Stimulated activated CD8-positive, alpha-beta memory T cell treated with anti-CD3 and anti-CD28 coated beads, Interleukin-2, amount 100 ng/mL, for 48 hours (primary cell): ENCODE measurements at regions not wholly inside any gene's neighbourhood (a gene's known extent, or its start where the extent isn't known, plus 50 kb on each side); places are given as distances from the start of the nearest gene placed in this dataset.

Experiments used
- DNase-seq, 2 donors: peaks; one replicate each; pipeline ENCODE4 v3.0.0-alpha.2; 2020; ENCODE audit warnings: low read depth in 2 of 2

DNA sequence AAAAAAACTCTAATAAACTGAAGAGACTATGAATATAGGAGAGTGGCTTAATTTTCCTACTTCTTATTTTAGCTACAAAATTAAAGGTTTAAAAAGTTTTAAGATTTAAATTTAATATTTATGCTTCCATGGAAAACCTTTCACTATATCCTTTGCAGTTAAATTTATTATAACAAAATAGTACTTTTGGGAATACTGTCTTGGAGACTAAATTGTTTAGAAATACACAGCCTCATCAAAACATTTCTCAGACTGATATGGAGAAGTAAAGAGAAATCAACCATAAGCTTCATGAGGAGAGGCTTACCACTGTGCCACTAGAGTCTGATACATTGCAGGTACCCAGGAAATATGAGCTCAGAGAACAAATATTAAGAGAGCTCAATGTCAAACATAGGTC, 436.5 kb downstream of the KCTD12 start:
- no peak for DNase-seq

DNA sequence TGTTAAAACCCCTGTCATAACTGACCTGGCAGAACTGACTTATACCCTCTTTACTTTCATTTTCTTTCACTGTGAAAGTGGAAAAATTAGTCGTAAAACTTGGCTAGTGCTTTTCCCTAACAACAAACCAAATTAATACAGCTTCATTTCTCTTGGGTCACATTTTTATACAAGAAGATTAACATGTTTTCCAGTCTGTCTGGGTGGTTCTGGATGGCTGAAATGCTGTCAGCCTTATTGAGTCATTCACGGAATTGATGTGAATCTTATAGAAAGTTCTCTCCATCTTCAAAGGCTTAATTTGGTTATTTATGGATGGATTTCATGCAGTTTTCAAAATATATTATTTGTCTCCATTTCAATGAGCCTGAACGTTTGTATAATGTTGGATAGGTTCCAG, 440.0 kb downstream of the KCTD12 start:
- DNase-seq = no peak

DNA sequence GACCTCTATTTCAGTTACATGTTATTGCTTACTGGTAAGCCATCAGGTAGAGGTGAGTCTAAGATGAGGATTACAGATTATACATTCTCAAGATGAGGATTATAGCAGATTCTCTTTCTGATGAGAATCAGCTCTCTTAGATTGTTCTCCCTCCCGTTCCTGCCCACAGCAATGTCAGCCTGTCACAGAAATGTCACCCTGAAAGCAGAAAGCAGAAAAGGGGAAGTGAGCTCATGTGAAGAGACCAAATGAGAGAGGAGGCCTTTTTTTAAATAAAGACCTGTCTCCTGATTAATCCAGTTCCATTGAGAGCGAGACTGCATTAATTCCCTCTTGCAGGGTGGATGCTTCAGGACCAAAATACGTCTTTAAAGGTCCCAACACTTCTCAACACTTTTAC, 445.6 kb downstream of the KCTD12 start:
- no peak for DNase-seq

DNA sequence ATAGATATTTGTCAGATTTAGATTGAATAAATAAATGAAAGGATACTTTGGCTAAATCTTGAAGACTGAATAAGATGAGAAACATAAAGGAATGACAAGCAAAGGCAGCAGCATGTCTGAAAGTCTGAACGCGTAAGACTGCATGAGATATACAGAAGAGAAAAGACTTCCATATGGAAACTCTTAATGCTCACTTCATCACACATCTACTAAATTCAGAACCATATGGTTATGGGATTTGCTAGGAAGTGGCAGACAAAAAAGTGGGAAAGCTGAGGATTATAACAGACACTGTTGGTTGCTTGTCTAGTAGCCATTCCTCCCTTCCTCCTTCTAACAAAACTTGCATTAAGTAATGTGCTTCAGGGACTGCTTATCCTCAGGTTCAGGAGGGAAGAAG, 446.7 kb downstream of the KCTD12 start:
- DNase-seq = no peak

DNA sequence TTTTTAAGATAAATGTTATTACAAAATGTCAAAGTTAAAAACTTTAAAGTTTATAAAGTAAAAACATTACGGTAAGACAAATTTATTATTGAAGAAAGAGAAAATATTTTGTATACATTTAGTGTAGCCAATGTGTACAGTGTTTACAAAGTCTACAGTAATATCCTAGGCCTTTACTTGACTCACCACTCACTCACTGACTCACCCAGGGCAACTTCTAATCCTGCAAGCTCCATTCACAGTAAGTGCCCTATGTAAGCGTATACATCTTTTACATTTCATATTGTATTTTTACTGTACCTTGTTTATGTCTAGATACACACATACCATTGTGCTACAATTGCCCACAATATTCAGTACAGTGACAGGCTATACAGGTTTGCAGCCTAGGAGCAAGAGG, 448.2 kb downstream of the KCTD12 start:
- no peak for DNase-seq

DNA sequence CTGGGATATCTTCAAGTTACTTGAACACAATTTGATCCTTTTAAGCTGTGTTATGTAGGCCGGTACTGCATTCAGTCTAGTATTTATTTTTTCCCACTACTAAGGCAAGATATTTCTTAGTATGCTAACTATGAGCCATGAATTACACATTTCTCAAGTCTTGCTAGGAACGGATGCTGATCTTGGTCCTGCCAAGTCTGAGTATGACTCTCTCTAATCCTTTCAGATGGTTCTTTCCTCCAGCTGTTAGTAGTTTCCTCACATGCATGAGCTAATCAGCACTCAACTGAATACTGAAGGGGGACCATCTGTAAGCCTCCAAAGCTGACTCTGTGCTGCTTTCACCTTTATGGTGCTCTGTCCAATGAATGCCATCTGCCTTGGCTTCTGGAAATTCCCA, 460.3 kb downstream of the KCTD12 start:
- DNase-seq = no peak

DNA sequence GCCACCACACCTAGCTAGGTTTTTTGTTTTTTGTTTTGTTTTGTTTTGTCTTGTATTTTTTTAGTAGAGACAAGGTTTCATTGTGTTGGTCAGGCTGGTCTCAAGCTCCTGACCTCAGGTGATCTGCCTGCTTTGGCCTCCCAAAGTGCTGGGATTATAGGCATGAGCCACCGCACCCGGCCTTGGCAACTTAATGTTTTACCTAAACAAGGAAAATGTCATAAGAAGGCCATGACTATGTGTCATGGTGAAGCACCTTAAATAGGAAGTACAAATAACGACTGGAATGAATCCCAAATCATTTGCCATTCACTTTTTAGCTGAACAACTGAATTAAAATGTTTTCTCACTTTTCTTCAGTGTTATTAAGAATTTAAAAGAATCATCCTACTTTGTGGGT, 465.2 kb downstream of the KCTD12 start:
- DNase-seq = no peak

DNA sequence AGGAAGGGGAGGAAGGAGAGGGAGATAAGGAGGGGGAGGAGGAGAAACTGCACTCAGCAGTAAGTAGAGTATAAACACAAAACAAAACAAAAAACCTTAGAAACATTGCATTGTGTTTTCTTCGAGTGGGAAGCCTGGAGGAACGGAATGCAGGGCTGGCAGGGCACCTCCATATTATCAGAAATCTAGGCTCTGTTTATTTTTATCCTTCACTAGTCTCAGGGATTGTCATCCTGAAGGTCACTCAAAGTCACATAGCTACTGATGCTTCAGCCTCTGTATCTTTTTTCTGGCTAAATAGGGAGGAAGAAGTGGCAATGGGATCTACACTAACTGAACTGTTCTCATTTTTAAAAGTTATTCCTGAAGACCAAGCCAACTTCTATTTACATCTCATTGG, 467.8 kb downstream of the KCTD12 start:
- DNase-seq = no peak

DNA sequence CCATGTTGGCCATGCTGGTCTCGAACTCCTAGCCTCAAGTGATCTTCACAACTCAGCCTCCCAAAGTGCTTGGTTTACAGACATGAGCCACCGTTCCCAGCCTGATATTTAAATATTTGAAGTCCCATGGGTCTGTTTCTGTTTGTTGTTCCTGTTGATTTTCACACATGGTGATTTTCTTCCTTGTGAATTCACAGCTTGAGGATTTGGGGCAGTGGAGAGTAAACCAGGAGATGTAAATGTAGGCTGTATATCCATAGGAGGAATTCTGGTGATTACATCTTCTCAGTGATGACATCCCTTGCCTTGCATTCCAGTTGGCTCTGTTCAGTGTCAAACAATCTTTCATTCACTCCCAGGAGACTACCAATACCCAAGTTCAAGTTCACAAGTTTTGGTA, 471.9 kb downstream of the KCTD12 start:
- DNase-seq = no peak

DNA sequence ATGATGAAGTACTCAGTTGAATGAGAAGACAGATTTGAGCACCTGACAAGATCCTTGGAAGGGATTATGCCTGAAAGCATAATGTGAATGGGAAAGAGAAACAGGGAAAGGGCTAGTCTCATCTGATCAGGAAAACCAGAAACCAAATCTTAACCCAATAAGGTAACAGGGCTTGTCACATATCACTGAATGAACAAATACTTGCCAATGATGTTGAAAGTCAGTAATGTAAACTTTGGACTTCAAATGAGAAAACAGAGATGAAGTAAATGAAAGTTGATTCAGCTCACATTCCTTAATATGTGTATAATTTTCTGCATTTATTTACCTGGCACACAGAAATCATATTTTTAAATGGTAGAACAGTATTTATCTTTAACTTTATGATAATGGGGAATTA, 480.0 kb downstream of the KCTD12 start:
- DNase-seq = no peak

DNA sequence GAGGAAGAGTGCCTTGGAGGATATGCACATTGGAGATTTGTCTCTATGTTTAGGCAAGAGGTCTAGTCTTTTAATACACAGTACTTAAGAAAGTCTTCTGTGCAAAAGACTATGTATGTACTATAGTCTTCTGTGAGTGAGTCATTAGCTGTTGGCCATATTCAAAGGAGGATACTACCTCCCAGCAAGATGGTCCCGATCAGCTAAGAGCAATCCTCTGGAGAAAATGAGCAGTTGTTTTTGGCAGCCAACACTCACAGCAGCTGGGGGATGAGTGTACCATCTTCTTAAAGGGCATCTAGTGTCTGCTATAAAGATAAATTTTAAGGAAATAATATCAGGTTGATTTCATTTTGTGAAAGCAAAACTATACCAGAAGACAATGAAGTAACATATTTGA, 487.8 kb downstream of the KCTD12 start:
- DNase-seq = no peak

DNA sequence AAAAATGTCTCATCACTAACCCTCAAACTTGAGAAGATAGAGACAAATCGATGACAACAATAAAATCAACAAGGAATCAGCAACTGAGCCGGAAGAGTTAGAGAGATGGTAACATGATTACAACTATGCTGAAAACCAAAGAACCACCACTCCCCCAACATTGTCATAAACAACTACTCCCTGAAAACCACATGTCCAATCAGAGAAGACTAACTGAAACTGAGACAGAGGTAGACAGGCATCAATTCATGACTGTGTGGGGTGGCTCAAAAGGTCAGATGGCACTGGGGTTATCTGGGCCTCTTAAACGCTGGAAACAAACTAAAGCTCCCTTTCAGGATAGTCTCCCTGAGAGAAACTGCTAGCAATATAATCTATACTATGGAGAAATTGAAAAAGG, 488.8 kb downstream of the KCTD12 start:
- DNase-seq = no peak

DNA sequence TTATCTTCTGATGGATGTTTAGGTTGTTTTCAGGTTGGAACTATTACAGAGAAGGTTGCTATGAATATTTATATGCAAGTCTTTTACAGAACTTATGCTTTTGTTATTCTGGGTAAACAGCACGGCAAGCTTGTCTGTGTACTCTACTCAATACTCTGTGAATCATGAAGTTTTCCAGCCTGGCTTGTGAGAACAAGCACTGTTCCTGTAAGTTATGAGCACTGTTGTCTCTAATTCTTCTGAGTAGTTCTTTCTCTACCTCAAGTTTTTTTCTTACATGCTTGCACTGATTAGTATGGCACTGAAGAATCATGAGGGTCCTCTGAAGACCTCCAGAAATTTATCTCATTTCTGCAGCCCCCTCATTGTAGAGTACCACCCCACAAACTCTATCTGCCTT, 496.9 kb downstream of the KCTD12 start:
- DNase-seq = no peak

DNA sequence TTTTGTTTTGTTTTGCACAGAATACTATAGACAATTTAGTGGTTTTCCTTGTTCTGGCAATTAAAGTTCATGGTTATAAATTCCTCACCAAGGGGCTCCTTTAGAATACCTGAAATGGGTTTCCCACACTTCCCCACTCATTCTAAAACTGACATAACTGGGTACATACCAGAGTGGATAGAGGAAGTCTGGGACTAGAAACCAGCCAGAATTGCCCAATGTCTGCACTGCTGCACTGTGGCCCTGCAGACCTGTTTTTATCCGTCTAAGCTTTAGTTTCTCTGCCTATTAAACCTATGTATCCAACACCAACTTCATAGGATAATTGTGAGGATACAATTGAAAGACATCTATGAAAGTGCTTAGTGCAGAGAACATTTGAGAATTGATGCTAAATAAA, 498.6 kb downstream of the KCTD12 start:
- no peak for DNase-seq

DNA sequence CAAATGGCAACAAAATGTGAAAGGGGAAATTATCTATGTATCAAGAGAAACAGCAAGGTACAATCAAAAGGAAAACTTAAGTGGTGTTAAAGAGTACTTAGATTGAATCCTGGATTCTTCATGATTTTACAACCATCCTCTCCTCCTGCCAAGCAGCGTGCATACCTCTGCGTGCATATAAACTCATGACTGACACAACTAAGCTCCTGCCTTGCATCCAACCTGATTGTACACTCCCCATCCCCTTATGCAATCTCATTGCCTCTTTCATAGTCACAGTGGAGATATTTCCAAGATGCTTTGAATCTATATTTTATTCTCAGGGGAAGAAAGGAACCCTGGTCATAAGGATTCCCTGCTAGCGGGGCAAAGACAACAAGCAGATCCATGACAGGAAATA, 499.9 kb downstream of the KCTD12 start:
- DNase-seq = no peak

DNA sequence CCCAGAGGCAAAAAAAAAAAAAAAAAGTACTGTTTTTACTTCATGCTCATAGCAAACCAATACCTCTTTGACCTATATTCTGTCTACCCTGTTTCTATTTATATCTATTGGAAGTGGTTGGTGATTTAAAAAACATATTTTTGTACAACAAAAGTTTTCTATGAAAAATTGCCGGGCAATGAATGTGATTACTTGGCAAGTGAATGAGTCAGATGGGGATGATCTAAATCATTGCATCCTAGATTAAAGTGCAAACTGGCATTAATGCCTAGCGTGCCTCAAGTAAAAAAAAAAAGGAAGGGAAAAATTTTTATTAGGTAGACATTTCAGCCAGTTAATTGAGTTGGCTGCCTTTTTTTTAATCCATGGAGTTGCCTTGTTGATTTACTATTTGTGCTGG, 500.6 kb downstream of the KCTD12 start:
- DNase-seq = no peak

DNA sequence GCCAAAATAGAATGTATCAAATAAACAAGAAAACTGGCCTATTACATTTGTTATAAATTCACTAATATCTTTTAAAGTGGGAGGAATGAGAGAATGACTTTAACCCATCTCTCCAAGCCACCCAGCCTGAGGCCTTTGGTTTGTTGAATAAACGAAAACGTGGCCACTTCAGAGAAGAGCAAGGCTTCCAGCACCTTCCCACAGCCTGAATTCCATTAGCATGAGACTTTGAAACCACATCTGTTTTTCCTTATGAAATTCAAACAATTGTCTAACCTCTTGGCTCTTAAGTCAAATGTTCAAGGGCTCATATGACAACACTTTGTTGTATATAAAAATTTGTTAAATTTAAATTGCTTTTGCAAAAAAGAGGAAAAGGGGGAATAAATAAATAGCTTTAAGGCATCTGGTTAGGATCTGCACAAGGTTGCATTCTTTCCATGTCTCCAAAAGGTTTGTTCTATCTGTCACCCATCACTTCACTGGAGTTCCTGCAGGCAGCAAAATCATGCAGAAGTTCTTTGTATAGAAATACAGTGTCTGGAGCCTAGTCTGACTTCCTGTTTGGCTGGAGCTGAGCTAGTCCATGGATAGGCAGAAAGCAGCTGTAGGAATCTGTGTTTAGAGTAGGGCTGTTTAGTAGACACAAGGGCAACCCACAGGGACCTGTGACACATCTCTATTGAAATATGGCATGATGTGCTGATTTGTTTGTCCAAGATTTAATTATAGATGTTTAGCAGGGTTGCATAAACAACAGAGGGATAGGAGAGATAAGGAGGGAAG, 502.3 kb downstream of the KCTD12 start:
- no peak for DNase-seq

DNA sequence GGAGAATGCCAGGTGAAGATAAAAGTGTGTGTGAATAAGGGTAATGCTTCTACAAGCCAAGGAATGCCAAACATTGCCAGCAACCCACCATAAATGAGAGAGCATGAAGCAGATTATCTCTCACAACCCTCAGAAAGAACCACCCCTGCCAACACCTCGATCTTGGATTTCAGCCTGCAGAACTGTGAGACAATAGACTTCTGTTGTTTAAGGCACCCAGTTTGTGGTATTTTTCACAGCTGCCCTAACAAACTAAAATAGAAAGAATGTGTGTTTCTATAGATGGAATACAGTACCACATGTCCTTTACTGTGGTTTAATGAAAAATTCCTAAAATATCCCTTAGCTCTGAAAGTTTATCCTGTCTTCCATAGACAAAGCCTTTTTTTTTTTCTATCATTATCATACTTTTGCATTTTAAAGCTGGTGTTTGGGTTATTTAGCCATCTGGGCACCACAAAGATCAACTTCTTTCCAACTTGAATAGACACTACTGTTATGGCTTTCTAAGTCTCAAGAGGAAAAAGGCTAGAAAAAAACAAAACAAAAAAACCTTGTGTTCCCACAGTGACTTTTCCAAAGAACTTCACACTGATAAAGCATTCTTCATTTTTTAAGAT, 505.6 kb downstream of the KCTD12 start:
- DNase-seq = no peak

DNA sequence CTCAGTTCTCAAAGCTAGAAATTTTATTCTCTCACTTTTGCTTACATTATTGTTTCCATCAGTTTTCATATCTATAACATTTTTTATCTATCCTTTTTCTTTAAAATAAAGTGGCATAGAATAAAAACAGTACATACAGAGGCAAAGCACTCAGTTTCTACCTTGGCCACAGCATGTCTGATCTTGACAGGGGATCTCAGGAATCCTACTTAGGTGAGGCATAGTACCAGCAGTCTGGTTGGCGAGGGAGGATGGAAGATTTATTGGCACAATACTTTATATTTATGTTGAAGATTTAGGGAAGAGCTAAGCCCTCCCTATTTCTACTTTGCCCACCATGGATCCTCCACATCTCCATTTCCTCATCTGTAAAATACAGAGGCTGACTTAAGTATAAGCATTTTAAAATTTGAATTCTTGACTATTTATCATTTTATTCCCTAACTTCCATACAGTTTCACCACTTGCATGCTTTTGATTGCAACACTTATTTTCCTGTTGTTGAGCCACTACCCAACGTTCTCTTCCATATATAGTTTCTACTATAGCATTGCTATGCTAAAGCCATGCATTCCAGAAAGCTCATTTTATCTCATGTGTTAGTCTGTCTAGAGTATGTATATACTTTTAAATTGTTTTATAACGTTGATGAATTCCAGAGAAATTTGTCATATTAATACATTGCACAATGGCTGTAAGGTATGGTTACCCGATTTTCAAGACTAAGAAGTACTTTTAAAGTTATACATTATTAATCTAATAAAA, 506.7 kb downstream of the KCTD12 start:
- no peak for DNase-seq

DNA sequence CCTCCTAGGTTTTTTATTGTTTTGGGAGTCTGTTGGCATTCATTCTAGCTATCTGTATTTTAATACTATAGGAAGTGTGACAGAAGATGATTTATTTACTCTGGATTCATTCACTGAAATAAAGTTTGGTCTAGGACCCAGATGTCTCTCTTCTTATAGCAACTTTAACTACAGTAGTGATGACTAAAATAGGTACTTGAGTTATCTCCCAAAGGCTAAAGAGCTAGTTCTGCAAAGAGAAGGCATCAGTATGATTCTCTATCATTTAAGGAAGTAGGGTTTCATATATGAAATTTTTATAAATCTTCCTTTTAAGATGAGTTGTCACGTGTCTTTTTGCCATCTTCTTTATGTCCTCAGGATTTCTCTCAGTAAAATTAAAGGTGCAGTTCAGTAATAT, 507.4 kb downstream of the KCTD12 start:
- no peak for DNase-seq

DNA sequence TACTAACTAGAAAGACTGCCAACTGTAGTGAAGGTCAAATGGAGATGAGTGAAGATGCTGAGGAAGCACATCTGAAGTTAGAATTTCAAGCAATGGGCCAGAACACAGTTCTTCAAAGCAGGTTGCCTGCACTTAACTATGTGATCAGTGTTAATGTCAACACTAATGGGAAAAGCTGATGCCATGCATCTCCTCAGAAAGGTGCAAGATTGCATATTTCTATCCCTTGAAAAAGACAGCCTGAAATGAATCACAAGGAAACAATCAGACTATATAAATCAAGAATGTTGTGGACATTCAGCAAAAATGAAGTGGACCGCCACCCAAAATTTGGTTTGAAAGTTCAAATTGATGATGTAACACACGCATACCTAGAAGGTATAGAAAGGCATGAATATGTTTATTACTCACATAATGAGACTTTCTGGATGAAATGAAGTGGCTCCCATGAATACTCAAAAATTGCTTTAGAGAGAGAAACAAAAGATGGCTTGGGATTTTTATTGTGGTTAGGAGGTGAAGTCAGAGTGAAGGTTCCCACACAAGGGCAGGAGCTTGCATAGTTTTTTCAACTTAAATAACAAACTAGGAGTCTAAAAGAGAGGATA, 522.4 kb downstream of the KCTD12 start:
- DNase-seq = no peak

DNA sequence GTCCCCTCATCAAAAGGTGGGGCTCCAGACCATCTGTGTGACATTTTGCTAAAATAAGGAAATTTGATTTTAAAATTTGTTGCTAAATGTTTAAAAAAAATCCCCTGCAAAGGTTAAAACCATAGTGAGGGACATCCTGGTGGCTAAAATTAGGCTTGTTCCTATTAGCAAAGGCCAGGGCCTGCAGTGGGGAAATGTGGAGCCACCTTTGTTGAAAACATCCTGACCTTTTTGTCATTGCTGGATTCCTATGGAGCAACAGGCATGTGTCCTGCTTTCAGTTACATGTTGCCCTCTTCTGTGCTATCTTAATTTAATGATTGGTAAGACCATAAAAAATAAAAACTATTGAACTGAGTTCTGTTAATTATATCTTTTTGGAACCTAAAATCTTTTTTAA, 524.3 kb downstream of the KCTD12 start:
- no peak for DNase-seq
